ENCODE measurements at regions not wholly inside any gene's neighbourhood (a gene's known extent, or its start where the extent isn't known, plus 50 kb on each side); places are given as distances from the start of the nearest gene placed in this dataset.

DNA sequence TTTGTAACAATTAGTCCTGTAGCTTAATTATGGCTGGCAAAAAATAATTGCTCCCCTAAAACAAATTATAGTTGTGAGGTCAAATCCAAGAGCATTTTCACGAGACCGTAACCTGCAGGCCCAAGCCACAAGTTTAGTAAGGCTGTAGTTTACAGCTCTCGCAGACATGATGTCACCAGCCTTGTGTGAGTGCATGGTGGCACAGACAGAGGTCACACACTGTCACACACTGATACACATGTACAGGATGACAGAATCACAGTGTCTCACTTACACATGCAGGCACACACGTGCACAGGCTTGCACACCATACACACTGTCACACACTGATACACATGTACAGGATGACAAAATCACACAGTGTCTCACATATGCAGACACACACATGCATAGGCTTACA is 518.8 kb downstream of the IRX1 start:
- no peak for DNase-seq (ENCODE audit: low spot score)

DNA sequence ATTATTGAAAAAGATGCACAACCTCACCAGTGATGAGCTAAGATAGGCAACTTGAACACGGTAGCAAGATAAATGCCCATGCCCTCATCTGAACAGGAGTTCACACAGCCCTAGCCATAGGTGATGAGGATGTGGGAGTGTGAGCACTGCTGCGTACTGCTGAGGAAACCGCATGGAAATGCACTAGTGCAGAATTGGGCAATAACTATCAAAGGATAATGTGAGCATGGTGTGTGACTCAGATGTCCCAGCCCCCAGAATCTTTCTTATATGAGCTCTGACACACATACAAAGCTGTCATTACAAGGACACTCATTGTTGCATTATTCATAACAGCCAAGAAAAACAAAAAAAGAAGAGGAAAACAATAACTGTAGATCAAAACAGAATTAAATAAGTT is 521.2 kb downstream of the IRX1 start:
- no peak for DNase-seq (ENCODE audit: low spot score)

DNA sequence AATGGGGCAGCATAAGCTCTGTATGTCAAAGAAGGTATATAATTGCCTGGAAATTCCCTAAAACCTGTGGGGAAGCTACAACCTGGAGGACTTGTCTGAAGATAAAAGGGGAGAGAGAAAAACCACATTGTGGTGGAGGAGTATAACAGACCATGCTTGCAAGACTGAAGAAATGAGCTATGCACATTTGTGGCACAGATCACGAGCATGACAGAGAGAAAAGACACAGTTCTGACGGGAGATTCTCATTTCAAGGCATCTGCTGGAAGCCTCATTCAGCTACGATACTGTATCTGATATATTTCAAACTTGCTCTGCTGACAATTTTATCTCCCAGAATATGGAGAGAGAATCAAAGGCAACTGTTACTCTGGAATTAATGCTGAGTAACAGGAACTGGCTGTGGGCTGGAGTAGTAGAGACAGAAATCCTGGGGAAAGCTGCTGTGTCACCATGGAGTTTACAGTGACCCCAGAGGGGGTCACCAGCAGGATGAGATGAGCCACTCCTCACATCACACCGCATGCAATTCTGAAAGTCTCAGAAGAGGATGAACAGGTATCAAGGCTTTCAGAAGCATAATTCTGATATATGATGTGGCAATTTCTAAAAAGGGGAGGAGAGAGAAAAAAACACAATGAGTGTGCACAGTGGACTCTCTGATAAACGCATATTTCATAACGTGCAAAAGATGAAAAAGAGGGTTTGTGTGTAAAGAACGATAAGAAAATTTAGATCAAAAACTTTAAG is 528.8 kb downstream of the IRX1 start:
- DNase-seq (ENCODE audit: low spot score), result no peak

GRCh38 chr5:4128994-4129393 is 533.4 kb downstream of the IRX1 start:
- DNase-seq (ENCODE audit: low spot score), result no peak

GRCh38 chr5:4129523-4129922 is 533.9 kb downstream of the IRX1 start:
- no peak for DNase-seq (ENCODE audit: low spot score)

GRCh38 chr5:4130819-4131218 is 535.2 kb downstream of the IRX1 start:
- no peak for DNase-seq (ENCODE audit: low spot score)

DNA sequence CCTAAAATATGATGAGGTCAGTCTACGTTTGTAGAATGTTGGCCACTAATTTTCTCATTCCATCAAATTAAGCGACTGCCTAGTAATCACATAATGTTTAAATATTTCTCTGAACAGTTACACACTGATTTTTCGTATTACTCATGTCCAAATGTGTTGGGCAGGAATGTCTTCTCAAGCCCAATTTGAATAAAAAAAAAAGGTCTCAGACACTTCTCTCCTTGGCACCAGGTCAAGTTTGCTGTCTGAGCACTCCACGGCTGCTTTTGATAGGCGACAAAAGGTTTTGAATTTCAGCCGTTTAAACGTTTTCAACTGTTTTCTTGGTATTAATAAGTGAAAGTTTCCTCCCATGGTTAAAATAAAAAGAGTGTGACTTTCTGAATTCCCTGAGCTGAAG is 542.1 kb downstream of the IRX1 start:
- DNase-seq (ENCODE audit: low spot score), result no peak

GRCh38 chr5:4142842-4143241 is 547.2 kb downstream of the IRX1 start:
- no peak for DNase-seq (ENCODE audit: low spot score)

DNA sequence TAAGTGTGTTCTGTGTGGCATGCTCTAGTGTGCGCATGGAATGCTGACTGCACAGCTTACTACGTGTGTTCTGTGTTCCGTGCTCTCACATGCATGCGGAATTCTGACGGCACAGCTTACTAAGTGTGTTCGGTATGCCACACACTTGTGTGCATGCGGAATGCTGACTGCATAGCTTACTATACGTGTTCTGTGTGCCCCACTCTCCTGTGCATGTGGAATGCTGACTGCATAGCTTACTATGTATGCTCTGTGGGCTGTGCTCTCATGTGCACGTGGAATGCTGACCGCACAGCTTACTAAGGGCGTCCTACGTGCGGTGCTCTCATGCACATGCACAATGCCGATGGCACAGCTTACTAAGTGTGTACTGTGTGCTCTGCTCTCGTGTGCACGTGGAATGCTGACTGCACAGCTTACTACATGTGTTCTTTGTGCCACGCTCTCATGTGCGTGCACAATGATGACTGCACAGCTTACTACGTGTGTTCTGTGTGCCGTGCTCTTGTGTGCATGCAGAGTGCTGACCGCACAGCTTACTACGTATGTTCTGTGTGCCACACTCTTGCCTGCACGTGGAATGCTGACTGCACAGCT is 548.9 kb downstream of the IRX1 start:
- no peak for DNase-seq (ENCODE audit: low spot score)

DNA sequence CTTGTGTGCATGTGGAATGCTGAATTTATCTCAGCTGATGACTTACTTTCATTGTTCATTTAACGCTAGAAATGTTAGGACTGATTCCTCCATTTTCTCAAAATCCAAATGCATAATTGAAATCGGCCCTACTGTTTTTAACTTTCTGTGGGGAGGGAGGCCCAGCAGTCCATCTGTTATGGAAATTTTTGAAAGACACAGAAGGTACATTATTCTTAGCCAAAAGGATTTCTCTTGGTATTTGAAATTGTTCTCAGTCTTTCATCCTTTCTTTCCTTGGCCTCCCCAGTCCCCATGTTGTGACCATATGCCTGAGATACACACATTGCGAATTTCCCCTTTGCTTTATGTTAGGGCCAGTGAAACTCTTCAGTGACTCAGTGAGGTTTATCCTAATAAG is 549.9 kb downstream of the IRX1 start:
- no peak for DNase-seq (ENCODE audit: low spot score)

DNA sequence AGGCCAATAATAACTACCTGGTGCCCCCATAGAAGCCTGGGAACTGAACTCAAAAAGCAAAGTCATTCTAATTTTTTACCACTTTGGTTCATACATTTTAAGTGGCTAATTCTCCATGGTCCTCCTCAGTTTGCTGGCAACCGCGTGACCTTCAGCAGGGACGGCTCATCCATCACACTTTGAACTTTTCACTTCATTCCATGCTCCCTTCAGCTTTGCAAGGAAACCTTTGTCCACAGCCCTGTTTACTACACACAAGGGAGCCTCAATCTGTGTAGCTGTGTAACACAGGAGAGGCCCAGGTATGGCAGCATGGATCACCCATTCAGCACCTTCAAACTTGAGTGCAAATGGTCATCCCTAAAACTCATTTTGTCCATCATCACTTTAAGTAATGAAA is 552.4 kb downstream of the IRX1 start:
- no peak for DNase-seq (ENCODE audit: low spot score)

- no peak for DNase-seq (ENCODE audit: low spot score)
Measured at GRCh38 chr5:4150067-4150466, 554.4 kb downstream of the IRX1 start.

DNA sequence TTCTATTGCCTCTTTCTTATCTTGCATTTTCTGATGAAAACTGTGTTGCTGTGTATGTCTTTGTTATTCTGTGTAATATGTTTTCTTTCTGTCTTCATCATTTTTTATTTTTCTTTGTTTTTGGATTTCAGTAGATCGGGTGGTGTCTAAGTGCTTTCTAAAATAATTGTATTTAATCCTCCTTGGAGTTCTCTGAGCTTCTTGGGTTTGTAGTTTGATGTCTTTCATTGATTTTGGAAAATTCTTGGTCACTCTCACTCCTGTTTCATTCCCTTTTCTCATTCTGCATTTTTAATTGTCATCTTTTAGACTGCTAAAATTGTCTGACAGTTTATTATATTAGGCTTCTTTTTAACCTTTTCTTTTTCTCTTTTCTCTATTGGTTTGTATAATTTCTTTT is 560.5 kb downstream of the IRX1 start:
- DNase-seq (ENCODE audit: low spot score), result no peak

GRCh38 chr5:4156889-4157288 is 561.3 kb downstream of the IRX1 start:
- no peak for DNase-seq (ENCODE audit: low spot score)

- DNase-seq (ENCODE audit: low spot score), result no peak
Measured at GRCh38 chr5:4158750-4159447, 563.3 kb downstream of the IRX1 start.

DNA sequence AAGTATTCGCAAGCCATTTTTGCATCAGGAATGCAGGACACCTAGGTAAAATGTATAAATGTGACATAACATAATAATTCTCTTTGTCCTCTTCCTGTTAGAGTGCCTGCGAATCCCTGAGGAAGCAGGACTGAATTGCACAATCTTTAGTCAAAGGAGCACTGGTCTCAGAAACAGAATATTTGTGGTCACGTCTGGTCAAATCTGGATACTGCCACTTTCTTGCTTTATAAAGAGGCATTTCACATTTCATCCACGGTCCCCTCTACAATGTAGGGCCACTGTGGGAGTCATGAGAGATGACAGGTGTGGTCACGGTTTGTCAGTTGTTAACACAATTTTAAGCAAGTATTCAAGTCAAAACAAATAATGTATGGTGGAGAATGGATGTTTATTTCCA is 564.0 kb downstream of the IRX1 start:
- DNase-seq (ENCODE audit: low spot score), result no peak

DNA sequence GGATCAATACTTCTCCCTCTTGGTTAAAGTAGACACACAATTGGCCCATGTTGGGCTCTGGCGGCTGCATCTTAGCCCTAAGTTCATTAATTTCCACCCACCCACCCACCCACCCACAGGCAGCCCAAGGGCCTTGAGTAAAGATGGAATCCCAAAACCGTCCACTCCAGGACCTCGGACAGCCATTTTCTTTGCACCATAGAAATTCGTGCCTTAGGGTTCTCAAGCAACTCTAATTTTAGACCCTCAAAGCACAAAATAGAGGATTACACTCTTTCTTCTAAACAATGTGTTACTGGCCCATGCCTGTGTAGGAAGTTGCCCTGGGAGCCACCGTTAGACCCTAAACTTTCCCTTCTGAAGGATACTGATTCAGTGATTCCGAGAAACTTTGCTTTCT is 568.5 kb downstream of the IRX1 start:
- no peak for DNase-seq (ENCODE audit: low spot score)

GRCh38 chr5:4180703-4181102 is 585.1 kb downstream of the IRX1 start:
- no peak for DNase-seq (ENCODE audit: low spot score)

DNA sequence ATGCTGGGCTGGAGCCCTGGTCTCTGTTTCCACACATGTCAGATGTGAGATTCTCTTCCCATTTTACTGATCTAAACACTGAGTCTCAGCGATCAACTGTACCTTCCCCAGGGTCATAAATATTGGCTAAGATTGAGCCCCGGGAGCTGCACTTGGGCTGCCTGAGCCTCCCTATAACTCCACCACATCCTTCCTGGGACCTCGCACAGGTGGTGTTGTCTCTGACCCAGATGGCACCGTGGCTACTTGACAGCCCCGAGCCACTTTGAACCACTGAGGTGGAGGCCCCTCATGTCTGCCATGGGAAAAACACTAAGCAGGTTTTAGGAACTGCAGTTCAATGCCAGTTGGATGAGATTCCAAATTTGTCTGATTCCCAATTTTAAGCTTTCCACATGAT is 586.5 kb downstream of the IRX1 start:
- DNase-seq (ENCODE audit: low spot score), result no peak

DNA sequence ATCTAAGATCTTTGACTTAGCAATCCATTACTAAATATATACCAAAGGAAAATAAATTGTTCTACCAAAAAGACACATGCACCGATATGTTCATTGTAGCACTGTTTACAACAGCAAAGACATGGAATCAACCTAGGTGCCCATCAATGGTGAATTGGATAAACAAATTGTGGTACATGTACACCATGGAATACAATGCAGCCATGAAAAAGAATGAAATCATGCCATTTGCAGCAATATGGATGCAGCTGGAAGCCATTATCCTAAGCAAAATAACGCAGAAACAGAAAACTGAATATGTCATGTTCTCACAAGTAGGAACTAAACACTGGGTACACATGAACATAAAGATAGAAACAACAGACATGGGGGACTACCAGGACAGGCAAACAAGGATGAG is 589.5 kb downstream of the IRX1 start:
- no peak for DNase-seq (ENCODE audit: low spot score)

- no peak for DNase-seq (ENCODE audit: low spot score)
Measured at GRCh38 chr5:4188704-4189103, 593.1 kb downstream of the IRX1 start.

- DNase-seq (ENCODE audit: low spot score), result peak; percentile 51
Measured at GRCh38 chr5:4189317-4189716, 593.7 kb downstream of the IRX1 start.

- DNase-seq (ENCODE audit: low spot score), result no peak
Measured at GRCh38 chr5:4191041-4191440, 595.4 kb downstream of the IRX1 start.

DNA sequence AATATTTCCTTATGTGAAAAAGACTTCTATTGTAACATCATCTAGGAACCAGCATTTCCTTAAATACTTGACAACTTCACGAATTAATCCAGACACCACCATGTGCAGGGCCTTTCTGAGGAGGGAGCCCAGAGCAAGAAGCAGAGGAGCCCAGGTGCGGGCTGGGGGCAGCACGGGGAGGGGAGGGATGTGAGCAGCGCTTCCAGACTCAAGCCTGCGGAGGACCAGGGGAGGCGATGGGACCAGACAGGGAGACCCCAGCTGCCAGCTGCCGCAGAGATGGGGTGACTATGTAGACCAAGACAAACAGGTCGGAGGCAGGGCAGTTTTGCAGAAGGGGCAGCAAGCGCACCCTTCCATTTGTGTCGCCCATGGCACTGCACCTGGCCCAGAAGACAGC is 596.1 kb downstream of the IRX1 start:
- DNase-seq (ENCODE audit: low spot score), result no peak
